GDM1 (cell line): ENCODE measurements at regions not wholly inside any gene's neighbourhood (a gene's known extent, or its start where the extent isn't known, plus 50 kb on each side); places are given as distances from the start of the nearest gene placed in this dataset.
"Not testable (repeated sequence)": the region's sequence is repeated elsewhere in the genome, so short reads cannot be mapped to it uniquely, and the experiment has no call there.

Source experiments
- DNase-seq: peaks from one replicate; lab custom pipeline; 2025; lab: John Stamatoyannopoulos, UW

GRCh38 chr1:67482733-67483482 lies 52.7 kb upstream of the SERBP1 start:
- no peak for DNase-seq

GRCh38 chr1:67484492-67484891 lies 54.3 kb upstream of the SERBP1 start:
- DNase-seq, result no peak

- no peak for DNase-seq
Measured at GRCh38 chr1:67485046-67485811, 55.0 kb upstream of the SERBP1 start.

GRCh38 chr1:67489643-67490042 lies 59.4 kb upstream of the SERBP1 start:
- DNase-seq, result peak; percentile 3

GRCh38 chr1:67491280-67491679 lies 61.1 kb upstream of the SERBP1 start:
- no peak for DNase-seq

- DNase-seq, result no peak
Measured at GRCh38 chr1:67493148-67493547, 62.9 kb upstream of the SERBP1 start.

- DNase-seq, result no peak
Measured at GRCh38 chr1:67495327-67495726, 65.1 kb upstream of the SERBP1 start.

- no peak for DNase-seq
Measured at GRCh38 chr1:67496329-67496728, 66.1 kb upstream of the SERBP1 start.

- peak; percentile 83 for DNase-seq
Measured at GRCh38 chr1:67500413-67500959, 70.3 kb upstream of the SERBP1 start.

- DNase-seq, result no peak
Measured at GRCh38 chr1:67503974-67504373, 73.8 kb upstream of the SERBP1 start.

GRCh38 chr1:67513392-67514294 lies 83.4 kb upstream of the SERBP1 start:
- not testable (repeated sequence) for DNase-seq

GRCh38 chr1:67514300-67514699 lies 84.1 kb upstream of the SERBP1 start:
- DNase-seq, result no peak

- DNase-seq, result no peak
Measured at GRCh38 chr1:67514786-67515185, 84.6 kb upstream of the SERBP1 start.

- DNase-seq, result no peak
Measured at GRCh38 chr1:67515324-67516080, 85.3 kb upstream of the SERBP1 start.

GRCh38 chr1:67517046-67517445 lies 86.8 kb upstream of the SERBP1 start:
- DNase-seq, result no peak

GRCh38 chr1:67522001-67522441 lies 91.8 kb upstream of the SERBP1 start:
- no peak for DNase-seq

GRCh38 chr1:67522793-67523192 lies 92.6 kb upstream of the SERBP1 start:
- DNase-seq, result no peak

- no peak for DNase-seq
Measured at GRCh38 chr1:67524143-67525052, 94.2 kb upstream of the SERBP1 start.

- no peak for DNase-seq
Measured at GRCh38 chr1:67525053-67525760, 95.0 kb upstream of the SERBP1 start.

GRCh38 chr1:67528141-67528540 lies 97.9 kb upstream of the SERBP1 start:
- no peak for DNase-seq
